Stimulated activated CD4-positive, alpha-beta T cell treated with anti-CD3 and anti-CD28 coated beads, Interleukin-1b, Interleukin-23, amount 100 ng/mL, for 1 hour (primary cell): ENCODE measurements at regions not wholly inside any gene's neighbourhood (a gene's known extent, or its start where the extent isn't known, plus 50 kb on each side); places are given as distances from the start of the nearest gene placed in this dataset.

Experiments
- DNase-seq, 2 donors: peaks; one replicate each; pipeline ENCODE4 v3.0.0-alpha.2; 2020; ENCODE audit warnings: low read depth in 2 of 2

DNA sequence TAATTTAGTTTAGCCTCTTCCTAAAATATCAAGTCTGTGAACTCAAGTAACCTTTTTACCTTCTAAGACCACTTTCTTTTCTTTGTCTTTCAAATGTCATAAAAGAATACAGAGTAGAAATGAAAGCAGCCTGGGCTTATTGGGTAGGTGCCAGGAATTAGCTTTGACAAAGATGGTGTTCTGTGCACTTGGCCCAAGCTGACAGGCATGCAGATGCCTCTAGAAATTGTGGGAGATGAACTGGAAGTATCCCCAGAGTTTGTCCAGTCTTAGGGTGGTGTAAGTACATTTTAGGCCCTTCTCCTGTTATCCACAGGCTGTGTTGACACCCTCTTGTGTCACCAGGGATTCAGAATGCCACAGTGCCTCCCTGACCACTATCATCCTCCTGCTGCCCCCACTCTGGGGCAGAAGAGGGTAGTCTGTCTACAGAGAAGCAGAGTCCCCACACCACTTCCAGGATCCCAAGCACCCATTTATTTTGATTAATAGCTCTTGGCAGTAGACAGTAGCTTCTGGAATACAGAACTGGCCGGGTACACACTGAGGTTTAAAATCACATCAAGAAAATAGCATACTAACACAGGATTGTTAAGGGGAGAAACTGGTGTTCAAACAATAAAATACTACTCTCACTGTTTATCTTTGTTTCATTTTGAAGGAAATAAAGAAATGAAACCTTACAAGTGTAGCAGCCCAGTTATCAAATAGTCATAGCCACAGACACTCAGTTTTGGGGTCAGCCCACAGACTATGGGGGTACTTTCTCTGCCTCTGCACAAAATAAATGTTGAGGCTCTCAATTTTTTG is 343.2 kb downstream of the KCNRG start:
- DNase-seq = no peak

DNA sequence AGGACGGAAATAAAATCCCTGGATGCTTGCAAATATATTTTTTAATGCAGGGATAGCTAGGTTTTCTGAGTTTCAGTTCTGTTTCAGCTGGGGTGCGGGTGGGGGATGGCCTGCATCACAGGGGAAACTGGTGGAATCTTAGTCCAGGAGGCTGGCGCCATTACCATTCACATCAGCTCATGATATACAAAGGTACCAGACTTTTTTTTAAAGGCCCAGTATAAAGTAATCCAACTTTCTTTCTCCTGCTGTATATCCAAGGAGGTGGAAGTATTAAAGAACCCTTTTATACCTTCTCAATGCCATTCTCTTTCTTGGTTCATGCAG is 343.8 kb downstream of the KCNRG start:
- no peak for DNase-seq

DNA sequence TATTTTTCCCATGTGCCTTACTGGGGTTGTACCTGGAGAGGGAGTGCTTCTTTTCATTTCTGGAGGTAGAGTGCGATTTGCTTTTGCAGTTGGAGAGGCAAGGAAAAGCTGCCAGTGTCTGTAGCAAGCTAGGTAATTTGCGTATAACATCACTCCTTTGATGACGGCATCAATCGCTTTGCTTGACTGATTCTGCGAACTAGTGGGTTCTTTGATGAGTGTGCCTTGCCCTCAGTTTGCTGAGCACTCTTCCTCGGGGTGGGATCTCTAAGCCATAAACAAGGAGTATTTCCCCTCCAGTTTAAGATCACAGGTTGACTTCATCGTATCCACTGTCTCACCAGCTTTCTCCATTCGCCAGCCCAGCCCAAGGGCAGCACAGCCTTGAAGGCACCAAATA is 344.5 kb downstream of the KCNRG start:
- no peak for DNase-seq

DNA sequence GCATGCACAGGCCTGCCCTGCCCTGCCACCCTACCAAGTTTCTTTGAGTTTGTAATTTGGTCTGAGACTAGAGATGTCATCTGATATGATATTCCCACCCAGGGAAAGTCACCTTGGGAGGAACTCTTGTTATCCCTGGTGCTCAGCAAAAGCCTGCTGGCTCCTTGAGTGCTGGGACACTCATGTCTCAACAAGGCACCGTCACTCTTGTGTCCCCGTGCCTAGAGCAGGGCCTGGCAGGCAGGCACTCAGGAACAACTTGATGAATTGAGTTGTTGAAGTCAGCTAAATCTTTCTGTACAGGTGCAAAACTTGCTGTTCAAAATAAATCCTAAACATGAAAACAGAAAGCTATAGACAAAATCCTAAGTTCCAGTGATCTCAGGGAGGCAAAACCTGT is 345.4 kb downstream of the KCNRG start:
- DNase-seq = no peak

DNA sequence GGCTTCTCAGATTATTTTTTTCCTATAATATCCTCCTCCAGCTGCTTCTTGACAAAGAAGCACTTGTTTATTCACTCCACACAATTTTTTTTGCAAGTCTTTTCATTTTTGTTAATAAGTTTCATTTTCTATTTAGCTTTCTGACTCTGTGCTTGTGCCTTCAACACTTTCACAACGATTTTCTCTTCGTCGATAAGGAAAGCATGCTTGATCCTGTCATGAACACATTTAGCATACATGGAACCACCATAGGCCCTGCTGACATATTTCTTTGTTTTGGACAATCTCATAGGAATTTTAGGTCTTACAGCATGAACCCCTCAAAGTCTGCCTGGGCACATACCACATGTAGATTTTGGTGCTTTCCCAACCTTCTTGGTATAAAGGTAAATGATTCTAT is 346.0 kb downstream of the KCNRG start:
- no peak for DNase-seq

DNA sequence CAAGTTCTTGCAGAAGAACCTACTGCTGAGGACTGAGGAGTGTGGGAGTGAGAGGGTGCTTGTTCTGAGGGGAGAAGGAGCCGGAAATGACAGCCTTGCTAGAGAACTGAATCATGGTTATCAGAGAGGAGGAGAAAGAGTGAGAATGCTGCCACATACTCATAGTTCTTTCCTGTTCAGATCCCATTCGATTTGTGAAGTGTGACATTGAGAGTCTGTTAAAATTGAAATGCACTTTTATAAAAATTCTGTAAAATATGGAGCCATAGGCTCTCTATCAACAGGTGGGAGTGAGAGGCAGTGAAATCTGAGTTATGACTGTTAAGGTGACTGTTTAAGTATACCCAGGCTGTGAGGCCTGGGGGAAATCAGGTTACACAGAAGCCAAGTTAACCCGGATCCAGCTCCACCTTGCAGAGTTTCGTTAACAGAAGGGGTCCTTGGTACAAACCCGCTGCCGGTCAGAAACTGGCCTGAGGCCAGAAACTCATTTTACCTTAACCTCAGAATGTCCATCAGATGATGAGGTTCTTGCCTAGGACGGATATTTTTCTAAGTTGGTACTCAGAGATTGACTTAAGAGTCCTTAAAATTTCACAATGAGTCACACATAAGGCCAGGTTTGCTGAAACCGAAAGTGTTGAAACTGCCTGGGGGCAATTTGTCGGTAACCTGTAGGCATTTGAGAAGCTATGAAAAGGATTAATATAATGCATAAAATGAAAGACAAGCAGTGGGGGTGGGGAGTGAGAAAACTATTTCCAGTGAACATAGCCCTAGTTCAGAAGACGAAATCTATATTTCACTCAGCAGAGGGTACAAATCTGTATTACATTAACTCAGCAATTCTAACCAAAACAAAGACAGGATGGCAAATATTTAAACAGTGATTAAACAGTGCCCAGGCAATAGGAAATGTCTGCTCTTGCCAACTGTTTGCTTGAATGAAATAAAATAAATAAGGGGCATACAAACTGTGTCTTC is 350.5 kb downstream of the KCNRG start:
- peak; percentile 8 to 17 for DNase-seq

DNA sequence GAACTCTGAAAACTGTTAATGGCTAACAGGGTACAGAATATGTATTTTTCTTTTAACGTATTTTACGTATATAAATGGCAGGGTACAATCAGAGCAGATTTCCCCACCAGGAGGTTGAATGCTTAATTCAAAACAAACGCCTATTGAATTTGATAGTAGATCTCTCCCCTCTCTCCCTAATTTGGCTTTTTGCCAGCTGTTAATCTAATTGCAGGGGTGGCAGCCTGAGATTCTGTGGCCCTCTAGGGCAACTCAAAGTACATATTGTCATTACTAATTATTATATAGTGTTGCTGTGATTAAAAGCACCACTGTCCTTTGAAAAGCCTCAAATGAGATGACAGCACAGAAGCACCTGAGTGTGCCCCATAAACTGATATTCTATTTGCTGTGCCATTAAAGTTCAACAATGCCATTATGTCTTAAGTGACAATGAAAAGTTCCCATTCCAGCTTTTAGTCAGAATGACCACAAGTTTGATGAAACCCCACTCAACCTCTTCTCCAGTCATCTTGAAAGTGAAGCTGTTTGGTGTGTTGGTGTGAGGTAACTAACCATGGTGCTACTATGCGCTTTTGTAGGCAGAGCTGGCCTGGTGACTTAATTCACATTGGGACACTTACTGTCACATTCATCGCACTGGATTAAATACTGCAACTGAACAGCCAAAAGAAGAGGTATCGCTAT is 351.4 kb downstream of the KCNRG start:
- no peak for DNase-seq

DNA sequence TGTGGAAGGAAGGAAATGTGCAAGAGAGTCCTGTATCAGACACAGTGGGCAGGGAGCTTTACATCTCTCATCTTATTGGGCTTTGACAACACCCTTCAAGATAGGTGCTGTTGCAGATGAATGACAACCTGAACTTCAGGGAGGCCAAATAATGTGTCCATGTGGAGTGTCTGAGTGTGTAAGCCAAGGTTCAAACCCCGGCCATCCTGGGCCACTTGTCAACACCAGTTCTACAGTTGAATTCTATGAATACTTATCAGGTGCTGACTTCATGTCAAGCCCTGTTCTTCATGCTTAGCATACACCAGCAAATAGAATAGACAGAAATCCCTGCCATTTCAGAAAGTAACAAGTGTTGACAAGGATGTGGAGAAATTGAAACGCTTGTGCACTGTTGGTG is 354.4 kb downstream of the KCNRG start:
- no peak for DNase-seq

DNA sequence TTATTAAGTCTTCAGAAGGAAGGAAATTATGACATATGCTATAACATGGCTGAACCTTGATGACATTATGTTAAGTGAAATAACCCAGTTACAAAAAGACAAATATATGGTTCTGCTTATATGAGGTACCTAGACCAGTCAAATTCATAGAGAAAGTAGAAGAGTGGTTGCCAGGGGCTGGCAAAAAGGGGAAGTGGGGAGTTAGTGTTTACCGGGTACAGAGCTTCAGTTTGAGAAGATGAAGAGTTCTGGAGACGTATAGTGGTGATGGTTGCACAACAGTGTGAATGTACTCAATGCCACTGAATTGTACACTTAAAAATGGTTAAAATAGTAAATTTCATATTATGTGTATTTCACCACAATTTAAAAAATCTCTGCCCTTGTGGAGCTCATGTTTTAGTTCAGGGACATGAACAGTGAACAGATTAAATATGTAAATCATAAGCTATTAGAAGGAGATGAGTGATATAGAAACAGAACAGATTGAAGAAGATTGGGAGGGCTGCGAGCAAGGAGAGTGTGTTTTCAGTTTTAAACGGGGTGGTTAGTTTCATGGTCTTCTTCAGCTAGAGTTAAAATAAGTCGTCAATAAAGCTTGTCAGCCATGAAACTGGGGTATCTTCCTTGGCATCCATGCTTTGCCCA is 355.2 kb downstream of the KCNRG start:
- DNase-seq = no peak

DNA sequence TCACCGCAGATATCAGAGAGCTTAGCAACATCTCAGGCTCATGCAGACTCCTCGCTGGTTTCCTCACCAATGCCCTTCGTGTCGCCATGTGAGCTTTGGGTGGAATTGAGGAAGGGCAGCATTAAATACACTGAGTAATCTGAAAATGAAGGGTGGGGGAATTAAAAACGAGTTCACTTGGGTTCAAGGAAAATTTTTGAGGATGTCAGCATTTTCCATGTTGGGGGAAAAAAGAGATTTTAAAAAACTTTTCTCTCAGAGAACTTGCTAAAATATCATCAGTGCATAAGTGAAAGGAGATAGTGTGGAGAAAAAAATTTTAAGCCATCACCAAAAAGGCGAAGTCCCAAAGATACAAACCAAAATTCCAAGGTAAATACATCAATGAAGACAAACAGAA is 359.3 kb downstream of the KCNRG start:
- no peak for DNase-seq

DNA sequence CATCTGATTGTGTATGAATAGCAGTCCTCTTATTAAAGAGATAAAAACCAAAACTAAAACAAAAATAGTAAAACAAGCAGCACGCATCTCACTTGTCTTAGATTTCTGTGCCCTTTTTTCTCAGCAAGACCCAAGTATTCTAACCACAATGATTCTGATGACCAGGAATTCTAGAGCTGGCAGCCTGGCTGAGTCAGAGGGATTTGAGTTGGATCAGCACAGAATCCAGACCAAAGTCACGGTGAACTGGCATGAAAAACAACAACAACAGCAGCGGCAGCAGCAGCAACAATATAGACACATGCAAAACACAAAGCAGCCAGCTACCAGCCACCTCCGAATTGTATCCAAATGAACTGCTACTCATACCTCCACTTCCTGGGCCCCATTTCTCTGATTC is 360.5 kb downstream of the KCNRG start:
- DNase-seq = no peak

DNA sequence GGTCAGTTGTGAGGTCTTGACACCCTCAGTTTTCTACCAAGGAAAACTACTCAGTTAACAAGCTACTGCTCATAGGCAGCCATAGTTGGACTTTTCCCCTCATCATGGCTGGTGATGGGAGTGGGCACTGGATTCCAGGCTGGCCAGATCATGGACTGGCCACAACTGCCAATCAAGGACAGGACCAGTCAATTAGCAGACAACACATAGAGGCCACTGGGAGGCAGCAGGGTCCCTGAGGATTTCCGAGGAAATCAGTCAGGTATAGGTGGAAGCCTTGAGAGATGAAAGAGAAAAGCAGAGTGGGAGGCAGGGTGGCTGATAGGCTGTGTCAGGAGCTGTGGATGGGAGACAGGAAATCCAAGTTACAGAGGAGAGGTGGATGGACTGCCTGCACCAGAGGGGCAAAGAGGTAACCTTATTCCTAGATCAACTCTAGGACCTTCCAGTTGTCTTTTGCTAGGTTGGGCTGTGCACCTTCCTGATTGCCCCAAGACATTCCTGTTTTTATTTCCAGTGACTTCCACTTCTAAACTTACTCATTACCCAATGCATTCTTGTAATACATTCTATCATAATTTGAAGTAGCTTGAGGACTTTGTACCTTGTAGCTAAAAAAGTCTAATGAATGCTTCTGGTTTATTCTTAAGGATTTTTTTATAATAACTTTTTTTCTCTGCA is 361.8 kb downstream of the KCNRG start:
- DNase-seq = no peak

DNA sequence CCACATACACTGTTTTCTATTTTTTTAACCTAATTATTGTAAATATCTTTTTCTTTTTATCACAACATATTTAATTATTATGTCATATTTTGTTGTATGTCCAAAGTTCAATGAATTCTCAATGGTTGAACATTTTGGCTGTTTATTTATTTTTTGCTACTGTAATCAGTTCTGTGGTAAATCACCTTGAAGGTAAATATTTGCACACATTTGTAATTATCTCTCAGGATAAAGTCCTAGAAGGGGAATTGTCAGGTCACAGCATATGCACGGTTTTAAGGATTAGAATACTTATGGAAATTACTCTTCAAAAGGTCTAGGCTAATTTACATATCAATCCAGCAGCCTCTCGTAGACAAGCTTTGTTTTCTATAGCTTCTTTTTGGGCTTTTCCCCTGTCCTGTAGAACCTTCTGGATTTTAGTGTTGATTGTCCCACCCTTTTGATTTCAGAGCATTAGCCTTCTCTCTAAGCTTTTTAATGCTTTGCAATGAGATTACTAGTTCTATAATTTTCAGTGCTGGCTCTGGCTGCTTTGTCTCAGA is 362.6 kb downstream of the KCNRG start:
- no peak for DNase-seq

DNA sequence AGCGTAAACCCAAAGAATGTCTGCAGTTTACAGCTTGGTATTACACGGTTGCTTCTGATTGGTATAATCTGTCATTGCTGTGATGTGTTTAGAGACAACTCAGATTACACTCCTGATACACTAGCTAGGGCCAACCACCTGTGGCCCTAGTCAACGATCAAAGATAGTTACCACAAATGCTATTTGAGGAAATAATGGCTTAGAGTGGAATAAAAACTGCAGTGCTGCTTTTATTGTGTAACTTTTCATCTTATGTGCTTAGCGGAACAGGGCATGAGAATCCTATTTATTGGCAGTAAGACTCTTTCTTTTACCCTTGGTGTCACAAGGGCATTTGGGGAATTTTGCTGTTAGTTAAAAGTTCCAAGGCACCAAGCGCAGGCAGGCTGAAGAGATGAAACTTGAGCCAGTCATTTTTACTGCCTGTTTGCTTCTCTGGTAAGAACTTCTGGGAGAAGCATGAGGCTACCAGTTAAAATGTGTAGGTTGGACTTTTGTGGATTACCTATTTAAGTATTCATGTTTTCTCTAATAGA is 363.3 kb downstream of the KCNRG start:
- no peak for DNase-seq

DNA sequence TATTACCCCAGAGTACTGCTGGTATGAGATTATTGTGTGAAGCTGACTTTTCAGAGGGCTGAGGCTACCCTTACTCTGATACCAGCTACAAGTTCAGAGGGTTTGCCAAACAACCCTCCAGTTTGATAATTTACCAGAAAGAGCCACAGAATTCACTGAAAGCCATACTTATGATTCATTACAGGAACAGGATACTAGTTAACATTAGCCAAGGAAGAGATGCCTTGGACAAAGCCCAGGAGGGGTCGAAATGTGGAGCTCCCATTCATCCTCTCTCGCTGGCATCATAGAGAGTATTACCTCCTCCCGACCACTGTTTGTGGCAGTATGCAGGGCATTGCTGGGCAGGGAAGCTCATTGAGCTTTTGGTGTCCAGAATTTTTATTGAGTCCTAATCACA is 364.3 kb downstream of the KCNRG start:
- DNase-seq = no peak

DNA sequence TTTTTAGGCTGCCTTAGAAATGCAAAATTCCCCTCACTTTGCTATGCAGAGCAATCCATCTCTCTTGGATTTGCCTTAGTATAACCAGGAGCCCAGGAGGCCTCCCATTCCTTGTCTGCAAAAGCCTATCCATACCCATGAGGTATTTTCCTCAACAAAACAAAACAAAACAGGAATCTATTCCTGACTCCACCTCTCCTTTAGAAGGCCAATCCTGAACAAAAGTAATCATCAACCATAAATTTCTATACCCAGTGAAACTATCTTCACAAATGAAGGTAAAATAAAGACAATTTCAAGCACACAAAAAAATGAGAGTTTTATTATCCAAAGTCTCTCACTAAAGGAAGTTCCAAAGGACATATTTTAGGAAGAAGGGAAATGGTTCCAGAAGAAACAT is 365.7 kb downstream of the KCNRG start:
- no peak for DNase-seq

DNA sequence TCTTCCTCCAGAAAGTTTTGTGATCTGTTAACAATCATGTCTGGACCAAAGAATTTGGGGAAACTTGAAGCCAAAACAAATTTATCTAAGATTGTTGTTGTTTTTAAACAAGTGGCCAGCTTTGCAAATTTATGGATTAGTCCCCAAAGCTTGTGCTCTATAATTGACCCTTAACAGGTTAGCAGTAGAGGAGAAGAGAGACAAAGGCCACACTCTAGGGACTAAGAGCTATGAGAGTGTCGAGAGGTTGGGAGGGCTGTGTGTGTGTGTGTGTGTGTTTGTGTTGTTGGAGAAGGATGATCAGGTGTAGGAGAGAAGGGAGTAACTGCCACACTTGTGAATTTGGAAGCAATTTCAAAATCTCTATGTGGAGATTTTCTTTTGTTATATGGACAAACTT is 367.3 kb downstream of the KCNRG start:
- DNase-seq = no peak

DNA sequence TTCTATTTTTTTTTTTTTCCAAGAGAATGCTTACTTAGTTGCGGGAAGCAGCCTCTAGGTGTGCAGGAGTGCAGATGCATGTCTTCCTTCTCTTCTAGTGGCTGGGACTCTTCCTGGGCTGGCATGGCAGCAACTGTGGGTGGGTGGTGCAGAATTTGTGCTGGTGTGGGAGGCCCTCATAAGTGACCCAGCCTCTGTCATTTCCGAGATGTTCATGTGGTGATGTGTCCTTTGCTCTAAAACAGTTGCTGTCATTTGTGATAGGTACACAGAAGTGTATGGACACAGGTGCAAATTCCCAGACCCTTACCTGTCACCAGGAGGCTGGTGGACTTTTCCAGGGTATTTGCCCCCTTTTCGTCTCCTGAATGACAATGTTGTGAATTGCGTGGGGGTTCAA is 367.7 kb downstream of the KCNRG start:
- DNase-seq = no peak

DNA sequence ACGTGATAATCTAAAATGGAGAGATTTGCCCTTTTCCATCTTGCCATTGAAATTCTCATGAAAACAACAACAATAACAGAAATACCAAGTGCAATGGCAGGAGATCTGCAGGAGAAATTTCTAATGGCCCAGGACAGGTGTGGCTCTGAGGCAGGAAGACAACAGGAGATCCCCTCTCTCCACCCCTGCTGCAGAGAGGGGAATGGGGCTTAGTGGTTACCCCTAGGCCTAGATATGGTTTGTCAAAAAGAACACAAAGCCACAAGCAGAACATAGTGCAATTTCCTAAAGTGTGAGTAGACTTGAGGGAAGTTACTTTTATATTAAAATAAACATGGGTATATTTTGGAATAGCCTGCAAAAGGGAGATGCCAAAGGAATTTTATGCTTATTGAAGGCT is 369.5 kb downstream of the KCNRG start:
- DNase-seq = no peak

DNA sequence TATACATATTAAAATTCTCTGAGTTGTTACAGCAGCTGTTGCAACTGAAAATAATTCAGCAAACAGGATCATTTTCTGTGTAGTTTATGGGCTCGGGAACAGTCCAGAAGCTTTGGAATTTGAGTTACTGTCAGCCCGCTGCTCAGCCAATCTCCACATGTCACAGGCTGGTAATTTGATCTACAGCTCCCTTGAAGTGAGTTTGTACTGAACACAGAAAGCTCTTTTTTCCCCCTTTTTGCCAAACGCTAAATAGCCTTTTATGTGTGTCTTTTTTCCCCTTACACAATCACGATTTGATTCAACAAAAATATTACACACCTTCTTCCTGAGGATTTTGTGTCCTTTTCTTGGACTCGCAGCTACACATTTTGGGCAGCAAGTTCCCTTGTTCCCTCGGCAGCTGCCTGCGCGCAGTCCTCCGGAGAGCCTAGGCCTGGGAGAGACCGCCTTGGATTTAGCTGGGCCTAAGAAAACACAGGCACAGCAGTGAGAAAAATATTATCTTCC is 371.4 kb downstream of the KCNRG start:
- DNase-seq = no peak
